ENCODE measurements at regions not wholly inside any gene's neighbourhood (a gene's known extent, or its start where the extent isn't known, plus 50 kb on each side); places are given as distances from the start of the nearest gene placed in this dataset.

DNA sequence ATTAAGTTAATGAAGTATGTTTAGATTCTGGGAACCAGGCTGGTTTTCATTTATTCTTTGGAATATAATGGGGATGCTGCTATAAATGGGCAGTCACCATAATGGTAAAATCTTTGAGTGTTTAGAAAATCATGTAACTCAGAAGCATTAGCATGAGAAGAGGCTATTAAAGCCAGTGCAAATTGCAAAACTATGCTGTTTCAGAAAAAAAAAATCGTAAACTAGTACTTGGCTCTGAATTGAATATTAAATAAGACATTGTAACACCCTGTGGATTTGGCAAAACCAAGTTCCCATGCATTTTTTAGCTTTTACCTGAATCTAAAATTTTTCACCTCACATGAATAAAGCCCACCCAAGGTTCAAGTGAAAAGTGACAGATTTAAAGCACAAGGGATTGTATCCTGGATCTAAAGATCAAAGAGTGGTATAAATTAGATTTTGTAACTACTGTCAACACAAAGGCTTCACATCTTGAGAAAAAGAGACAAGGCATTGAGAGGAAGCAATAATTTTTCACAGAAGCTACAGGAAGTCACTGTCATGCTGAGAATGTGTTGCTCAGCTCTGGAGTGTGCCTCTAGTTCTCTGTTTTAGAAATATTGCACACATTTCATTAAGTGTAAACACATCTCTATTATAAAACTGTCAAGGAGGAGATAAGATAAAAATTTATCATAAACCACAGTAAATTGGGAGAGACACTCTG, 142.2 kb downstream of the ABCA8 start:
- peak; percentile 68 for DNase-seq (ENCODE audit: low spot score)

GRCh38 chr17:68809148-68809547, 146.0 kb downstream of the ABCA8 start:
- DNase-seq (ENCODE audit: low spot score), result no peak

DNA sequence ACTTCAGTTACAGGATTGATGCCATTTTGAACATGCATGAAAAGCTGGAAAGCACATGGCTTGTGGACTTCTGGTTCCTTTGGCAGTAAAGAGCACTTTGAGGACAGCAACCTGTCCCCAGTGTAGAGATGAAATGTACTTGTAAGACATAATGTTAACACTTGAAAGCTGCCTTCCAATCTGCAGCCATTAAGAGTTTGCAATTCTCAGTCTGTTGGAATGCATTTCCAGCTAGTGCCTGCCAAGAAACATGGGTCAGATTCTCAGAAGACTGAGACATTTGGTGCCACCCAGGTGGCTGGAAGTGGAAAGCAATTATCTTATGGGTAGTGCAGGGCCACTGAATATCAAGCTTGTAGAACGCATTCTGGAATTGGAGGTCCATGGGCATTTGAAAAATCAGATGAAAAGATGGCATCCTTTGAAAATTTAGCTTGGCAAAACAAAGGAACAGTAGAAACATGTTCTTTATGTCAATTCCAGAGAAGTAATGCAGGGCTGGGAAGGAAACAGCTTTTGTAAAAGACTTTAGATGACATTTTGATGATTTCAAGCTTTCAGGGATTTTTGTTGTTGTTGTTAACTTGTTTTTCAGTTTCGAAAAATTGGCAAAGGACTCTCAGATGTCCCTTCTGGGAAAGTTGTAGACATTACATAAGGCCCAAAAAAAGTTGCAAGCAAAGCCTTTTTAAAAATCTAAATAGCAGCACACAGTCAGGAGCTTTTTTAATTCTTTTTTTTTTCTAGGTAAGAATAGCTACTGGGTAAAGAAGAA, 147.0 kb downstream of the ABCA8 start:
- no peak for DNase-seq (ENCODE audit: low spot score)

DNA sequence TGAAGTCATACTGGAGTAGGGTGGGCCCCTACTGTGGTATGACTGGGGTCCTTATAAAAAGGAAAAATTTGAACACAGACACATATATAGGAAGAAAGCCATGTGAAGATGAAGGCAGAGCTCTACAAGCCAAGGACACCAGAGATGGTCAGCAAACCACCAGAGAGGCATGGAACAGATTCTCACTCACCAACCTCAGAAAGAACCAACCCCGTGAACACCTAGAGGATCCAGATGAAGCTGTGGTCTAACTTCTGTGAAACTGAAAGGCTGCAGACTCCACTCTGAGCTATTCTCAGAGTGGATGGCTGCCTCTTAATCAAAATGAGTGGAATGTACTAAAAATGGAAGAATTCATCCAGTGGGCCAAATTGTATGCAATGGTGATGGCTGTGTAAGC, 149.6 kb downstream of the ABCA8 start:
- no peak for DNase-seq (ENCODE audit: low spot score)

GRCh38 chr17:68804777-68805520, 150.2 kb downstream of the ABCA8 start:
- no peak for DNase-seq (ENCODE audit: low spot score)

DNA sequence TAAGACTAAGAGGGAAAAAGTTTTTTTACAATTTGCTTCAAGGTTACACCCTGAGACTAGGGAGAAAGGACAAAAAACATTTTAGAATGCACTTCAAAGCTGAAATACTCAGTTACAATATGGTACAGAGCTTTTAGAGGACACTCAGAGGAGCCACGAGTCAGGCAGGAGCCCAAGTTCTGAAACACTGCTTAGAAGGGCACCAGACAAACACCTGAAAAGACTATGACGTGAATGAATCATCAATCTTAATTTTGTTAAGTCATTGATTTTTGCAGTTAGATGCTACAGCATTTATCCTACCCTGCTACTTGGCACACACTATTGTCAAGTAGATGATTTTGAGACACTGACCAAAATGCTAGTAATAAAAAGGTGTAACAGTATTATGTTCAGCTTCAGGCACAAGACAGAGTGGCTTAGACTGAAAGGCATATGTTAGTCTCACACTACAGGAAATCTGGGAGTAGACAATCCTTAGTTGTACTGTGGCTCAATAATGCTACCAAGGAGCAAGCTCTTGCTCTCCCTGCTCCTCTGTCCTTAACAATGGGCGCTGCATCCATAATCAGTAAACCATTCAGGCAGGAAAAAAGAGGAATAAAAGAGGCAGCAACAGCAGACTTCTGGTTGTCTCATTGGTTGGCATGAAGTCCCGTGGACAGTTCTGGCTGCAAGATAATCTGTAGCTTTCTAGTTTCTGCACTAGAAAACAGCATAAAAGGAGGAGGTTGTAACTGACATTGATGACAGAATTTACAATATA, 151.8 kb downstream of the ABCA8 start:
- DNase-seq (ENCODE audit: low spot score), result no peak

DNA sequence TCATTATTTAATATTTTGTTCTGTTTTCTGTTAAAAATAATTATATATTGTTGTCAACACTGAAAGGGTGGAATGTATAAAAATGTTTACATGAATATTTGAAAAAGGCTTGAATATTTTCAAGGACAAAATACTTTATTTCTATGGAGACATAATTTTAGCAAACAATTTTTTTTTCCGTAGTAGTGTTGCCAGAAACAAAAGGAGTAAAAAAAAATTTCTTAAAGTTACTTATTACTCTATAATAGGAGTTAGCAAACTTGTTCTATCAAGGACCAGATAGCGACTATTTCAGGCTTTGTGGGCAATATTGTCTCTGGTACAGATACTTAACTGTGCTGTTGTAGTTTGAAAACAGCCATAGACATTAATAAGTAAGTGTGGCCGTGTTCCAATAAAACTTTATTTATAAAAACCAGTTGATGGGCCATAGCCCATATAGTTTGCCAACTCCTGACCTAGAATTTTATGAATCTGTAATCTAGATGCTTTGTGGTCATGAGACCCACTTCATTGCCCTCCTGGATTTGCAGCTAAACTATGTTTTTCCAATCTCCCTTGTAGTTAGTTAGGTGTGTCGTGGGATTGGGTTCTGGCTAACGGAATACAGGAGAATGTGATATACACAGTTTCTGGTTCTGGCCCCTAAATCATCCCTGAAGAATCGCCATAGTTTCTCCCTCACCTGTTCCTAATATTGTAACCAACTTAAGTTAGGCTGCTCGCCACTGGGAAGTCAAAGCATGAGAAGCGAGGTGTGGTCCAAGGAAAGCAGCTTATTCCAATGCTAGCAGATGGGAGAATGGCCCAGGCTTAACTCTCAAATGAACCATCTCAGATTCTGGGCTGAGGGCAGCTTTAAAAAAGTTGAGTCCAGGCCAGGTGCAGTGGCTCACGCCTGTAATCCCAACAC, 153.6 kb downstream of the ABCA8 start:
- no peak for DNase-seq (ENCODE audit: low spot score)

DNA sequence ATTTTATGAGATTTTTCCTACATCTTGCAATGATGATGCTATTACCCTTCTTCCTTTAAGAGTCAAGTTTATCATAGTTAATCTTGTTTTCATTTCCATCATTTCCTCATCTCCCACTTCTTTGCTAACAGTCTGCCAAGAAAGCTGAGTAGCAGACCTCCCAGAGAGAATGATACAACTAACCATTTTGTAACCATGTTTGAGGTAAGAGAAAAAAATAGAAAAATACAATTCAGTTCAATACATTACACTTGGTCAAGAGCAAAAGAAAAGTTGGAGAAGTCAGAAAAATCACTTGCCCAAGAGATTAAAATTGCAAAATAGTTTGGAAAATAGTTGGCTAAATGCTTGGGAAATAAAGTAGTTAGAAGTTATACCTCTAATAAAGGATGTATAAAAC, 154.4 kb downstream of the ABCA8 start:
- no peak for DNase-seq (ENCODE audit: low spot score)

GRCh38 chr17:68794636-68795434, 160.4 kb downstream of the ABCA8 start:
- peak; percentile 8 for DNase-seq (ENCODE audit: low spot score)

DNA sequence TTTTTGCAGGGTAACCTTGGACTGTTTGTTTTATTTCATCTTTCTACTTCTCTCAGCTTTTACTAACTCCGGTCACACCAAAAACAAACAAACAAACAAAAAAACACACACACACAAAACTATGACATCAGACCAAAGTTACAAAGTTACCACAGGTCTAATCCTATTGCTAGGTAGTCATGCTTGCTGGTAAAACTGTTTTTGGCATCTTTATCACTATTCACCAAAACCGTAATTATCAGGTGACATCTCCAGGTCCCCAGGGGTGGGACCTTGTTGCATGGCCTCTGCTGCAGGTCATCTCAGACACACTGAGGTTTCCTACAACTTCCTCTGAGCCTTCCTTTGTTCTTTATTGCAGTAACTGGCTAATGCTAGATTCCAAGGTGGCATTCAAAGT, 162.3 kb downstream of the ABCA8 start:
- DNase-seq (ENCODE audit: low spot score), result no peak

DNA sequence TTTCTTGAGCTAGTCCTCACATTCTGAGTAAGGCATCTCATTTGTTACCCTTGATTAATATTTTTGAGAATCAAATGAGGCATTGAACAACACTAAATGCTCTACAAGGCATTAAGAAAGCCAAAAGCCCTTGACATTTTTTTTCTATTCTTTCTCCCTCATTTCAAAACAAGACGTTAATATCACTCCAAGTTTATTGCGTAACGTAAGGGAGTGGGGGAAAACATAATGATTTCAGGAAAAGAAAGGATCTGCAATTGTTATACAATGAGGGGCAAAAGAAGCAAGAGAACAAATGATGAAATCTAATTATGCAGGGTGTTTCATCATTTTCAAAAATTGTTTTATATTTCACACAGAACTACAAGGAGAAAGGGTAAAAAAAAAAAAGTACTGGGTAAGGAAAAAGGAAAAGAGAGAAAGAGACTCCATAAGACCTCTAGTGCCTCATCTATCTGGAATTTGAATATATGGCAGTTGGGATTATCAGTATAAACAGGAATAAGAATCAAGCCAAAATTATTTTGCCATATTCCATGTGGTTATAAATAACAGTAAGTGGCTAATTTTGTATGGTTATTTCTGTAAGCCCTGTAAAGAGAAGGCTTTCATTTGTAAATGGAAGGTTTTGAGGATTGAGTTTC, 163.0 kb downstream of the ABCA8 start:
- no peak for DNase-seq (ENCODE audit: low spot score)

- DNase-seq (ENCODE audit: low spot score), result no peak
Measured at GRCh38 chr17:68790931-68791330, 164.3 kb downstream of the ABCA8 start.

DNA sequence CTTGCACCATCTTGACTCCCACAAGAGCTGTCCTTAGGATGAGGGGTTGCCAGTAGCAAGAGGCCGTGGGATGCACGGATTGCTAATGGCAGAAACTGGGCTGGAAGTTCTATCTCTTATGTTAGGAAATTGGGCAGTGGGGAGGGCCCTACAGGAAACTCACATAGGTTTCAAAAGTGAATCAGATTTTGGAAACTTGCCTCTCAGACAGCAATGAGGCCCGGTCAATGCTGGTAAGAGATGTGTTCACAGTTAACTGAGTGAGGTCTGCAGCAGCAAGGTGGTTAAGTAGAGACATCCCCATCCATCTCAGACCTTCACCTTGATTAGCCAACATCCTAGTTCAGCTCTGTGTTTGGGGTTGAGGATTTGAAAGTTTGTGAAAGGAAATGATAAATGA, 164.7 kb downstream of the ABCA8 start:
- DNase-seq (ENCODE audit: low spot score), result no peak

- no peak for DNase-seq (ENCODE audit: low spot score)
Measured at GRCh38 chr17:68789203-68789962, 165.8 kb downstream of the ABCA8 start.

DNA sequence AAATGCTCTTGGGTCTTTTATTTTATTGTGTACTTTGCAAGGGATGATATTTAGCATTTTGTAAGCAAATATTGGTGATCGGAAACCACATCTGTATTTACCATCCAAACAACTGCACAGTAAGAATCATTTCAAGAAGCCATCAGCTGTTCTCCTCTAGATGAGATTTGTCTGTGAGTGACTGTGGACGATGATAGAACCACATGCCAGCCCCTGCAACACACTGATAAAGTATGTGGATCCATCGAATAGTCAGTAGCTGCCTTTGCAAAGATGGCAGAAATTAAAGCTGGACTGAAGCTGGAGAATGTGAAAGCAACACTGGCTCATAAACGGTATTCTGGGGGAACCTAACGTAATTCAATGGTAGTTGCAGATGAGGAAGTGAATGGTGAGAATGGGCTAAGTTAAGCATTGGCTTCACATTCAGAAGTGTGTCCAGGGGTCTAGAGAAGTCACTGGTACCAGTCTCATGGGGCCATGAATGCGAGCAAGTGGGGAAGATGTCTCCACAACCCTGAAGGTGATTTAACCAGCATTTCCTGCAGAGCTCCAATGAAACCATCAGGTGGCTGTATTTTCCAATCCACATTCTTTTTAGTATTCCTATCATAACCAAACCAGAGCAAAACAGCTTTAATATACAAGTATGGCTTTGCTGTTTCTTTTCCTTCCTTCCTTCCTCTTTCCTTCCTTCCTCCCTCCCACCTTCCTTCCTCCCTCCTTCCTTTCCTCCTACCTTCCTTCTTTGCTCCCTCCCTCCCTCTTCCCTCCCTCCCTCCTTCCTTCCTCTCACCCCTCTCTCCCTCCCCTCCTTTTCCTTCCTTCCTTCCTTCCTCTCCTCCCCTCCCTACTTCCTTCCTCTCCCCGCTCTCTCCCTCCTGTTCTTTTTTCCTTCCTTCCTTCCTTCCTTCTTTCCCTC, 169.4 kb downstream of the ABCA8 start:
- no peak for DNase-seq (ENCODE audit: low spot score)

- no peak for DNase-seq (ENCODE audit: low spot score)
Measured at GRCh38 chr17:68784431-68784830, 170.8 kb downstream of the ABCA8 start.

- no peak for DNase-seq (ENCODE audit: low spot score)
Measured at GRCh38 chr17:68783861-68784260, 171.3 kb downstream of the ABCA8 start.

DNA sequence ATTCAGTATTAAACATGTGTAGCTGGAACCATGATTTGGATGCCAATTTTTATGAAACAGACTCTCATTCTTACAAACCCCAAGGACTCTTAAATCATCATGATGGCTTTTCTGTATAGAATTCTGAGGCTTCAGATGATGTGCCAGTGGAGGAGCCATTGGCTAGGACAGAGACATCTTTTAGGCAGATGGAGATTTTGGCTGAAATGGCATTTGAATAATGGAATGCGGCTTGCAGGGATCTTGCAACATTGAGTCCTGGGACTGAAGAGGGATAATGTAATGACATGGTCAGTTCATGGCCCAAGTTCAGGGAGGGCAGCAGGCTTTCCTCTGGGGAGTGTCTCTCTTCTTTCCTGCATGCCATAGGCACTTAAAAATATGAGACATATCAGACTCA, 172.4 kb downstream of the ABCA8 start:
- DNase-seq (ENCODE audit: low spot score), result no peak

Data from A172 (cell line).